SIG-M5 treated with dmso at 0.1 percent for 504 hours (cell line): ENCODE measurements at regions not wholly inside any gene's neighbourhood (a gene's known extent, or its start where the extent isn't known, plus 50 kb on each side); places are given as distances from the start of the nearest gene placed in this dataset.
A peak's percentile ranks its signal among the peaks of the same experiment; 100 is the strongest.
"Not testable (repeated sequence)": the region's sequence is repeated elsewhere in the genome, so short reads cannot be mapped to it uniquely, and the experiment has no call there.

Experiments
- DNase-seq: peaks from one replicate; lab custom pipeline; 2025; ENCODE audit not compliant: unreplicated experiment; lab: John Stamatoyannopoulos, UW

- no peak for DNase-seq
Observed at GRCh38 chr10:125407557-125407956, 247.2 kb upstream of the CTBP2 start.

GRCh38 chr10:125407000-125407502, 246.7 kb upstream of the CTBP2 start:
- DNase-seq: no peak

DNA sequence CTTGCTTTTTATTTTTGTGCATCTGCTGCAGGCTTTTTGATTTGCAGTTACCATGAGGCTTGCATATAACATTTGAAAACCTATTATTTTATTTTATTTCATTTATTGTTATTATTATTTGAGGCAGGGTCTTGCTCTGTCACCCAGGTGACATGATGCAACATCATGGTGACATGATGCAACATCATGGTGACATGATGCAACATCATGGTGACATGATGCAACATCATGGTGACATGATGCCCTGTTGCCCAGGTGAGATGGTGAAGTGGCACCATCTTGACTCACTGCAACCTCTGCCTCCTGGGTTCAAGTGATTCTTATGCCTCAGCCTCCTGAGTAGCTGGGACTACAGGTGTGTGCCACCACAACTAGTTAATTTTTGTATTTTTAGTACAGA, 244.5 kb upstream of the CTBP2 start:
- DNase-seq: not testable (repeated sequence)

GRCh38 chr10:125401462-125401861, 241.1 kb upstream of the CTBP2 start:
- no peak for DNase-seq

GRCh38 chr10:125399289-125399688, 238.9 kb upstream of the CTBP2 start:
- DNase-seq: no peak

DNA sequence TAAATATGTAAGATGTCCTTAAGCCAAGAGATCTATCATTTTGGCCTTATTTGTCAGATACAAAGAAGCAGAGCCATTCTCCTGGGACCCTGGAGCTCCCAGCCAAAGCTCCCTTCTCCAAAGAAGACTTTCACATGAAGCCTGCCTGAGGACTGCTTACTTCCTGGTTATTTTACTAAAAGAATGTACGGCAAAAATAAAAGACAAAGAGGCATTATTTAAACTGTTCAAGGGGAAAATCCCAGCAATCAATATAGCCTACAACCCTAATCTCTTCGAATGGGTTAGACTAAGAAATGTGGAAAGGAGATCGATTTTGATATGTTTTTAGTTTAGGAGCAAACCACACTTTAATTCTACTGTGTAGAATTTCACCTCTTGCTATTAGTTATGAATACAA, 237.9 kb upstream of the CTBP2 start:
- no peak for DNase-seq

DNA sequence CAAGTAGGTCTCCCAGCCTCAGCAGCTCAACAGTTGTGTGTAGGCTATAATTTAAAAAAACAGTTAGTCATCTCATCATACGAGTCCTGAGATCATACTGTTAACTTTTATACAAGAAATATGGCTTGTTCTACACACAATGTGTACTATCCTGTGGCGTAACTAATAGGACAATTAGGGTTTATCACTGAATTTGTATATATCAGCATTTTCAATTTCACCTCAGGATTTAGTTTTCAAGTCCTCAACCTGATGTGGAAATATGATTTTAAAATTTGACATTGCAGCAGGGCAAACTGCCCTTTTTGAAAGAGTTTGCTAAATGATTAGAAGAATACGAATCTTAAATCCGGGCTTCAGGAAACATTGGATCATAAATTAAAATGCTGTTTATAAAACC, 237.2 kb upstream of the CTBP2 start:
- DNase-seq: no peak

DNA sequence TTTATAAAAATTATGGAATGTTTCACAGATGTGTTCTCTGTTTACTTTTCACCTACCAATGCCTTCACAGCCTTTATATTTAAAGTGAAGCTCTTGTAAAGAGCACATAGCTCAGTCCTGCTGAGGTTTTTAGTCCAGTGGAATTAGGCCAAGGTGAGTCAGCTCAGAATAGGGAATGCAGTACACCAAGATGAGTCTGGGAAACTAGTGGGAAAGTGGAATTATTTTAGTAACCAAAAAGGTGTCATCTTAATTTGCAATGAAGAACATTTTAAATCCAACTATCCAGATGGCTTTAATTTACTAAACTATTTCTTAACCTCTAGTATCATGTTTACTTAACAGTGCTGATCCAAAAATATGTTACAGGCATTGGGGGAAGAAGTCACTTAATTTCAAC, 236.3 kb upstream of the CTBP2 start:
- no peak for DNase-seq

- DNase-seq: no peak
Observed at GRCh38 chr10:125392609-125393008, 232.2 kb upstream of the CTBP2 start.

DNA sequence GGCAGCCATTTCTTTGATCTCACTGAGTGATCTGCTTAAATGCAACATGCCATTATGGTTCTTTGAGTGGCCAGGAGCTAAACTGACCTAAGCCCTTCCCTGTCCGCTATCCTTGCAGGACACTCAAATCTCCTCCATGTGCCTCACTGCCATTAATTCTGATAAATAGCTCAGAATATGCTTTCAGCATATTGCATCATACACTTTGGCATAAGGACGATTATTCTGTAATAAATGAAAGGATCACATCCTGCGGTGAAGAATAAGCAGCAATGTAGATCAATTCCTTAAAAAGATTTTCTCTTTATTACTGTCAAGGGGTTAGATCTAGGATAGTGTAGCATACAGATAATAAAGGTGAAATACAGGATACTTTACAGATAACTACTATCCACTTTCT, 231.8 kb upstream of the CTBP2 start:
- DNase-seq: no peak

DNA sequence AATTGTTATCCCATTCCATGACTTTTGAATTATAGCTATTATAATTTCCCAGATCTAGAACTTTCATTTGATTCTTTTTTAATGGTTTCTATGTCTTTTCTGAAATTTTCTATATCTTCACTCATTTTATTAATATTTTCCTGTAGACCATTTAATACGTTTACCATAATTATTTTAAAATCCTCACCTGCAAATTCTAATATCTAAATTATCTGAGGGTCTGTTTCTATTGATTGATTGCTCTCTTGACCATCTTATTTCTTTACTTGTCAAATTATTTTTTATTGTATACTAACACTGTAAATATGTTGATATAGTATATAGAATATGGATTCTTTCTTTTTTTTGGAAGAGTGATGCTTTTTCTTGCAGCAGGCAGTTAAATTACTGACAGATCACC, 229.3 kb upstream of the CTBP2 start:
- DNase-seq: no peak

GRCh38 chr10:125379592-125379991, 219.2 kb upstream of the CTBP2 start:
- DNase-seq: no peak

- DNase-seq: no peak
Observed at GRCh38 chr10:125377368-125377767, 217.0 kb upstream of the CTBP2 start.

DNA sequence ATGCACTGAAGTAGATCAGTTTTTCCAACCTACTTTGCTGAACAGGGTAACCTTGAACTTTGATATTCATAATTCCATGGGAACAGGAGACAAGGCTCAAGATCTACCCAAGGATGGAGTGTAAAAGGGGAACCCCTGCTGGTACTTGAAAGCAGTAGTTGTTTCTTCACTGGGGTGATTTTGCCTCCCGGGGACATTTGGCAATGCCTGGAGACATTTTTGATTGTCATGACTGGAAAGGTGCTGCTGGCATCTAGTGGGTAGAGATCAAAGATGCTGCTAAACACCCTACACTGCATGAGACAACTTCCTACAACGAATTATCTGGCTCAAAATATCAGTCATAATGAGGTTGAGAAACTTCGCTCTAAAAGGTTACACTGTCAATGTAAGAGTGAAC, 214.8 kb upstream of the CTBP2 start:
- DNase-seq: peak; percentile 18

DNA sequence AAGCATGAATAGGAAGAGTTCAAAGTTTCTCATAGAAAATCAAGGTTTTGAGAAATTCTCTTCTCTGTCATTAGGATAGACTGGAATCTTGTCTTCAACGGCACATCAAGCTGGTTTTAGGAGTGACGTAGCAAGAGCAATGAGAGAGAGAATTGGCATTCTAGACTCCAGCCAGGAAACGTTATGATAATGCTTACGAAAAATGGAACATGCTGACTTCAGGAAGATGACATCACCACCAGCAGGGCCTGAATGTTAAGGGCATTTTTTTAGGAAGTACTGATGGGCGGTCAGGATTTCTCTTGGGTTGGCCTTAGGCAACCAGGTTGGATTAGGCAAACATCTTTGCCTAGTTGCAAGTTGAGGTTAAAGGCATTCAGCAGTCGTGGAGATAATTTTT, 213.2 kb upstream of the CTBP2 start:
- DNase-seq: no peak

DNA sequence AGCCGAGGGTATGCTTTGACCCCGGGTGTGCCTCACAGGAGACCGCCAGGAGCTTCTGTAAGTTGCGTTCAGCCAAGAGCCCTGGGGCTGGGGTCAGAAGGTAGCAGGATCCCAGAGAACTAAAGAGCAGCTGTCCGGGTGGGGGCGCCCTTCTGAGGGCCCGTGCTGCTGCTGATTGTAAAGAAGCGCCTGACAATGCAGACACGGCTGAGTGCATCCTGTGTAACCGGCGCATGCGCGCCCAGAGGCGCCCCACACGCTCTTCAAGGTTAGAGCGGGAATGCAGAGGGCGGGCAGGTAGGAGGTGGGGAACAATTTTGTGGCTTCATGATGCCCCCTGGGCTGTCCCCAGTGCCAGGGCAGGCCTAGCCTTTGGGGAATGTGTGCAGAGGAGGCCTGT, 210.2 kb upstream of the CTBP2 start:
- DNase-seq: no peak

- DNase-seq: no peak
Observed at GRCh38 chr10:125369382-125370326, 209.3 kb upstream of the CTBP2 start.

DNA sequence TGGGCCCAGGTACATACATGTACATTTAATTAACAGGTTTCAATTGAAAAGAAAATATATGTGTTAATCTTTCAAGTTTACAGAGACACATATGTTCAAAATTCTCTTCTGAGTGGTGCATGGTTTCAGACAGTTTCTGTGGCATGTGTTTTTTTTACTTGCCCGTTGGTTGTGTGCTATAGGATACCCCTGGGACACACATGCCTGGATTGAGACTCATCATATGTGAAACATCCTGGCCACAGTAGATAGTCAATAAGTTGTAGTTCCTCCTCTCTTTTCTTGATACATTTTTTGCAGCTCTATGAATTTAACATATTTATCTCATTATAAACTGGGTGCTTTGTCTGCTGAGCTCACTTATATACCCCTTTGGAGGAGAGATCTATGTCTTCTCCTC, 207.8 kb upstream of the CTBP2 start:
- no peak for DNase-seq

GRCh38 chr10:125363791-125364190, 203.4 kb upstream of the CTBP2 start:
- DNase-seq: no peak

DNA sequence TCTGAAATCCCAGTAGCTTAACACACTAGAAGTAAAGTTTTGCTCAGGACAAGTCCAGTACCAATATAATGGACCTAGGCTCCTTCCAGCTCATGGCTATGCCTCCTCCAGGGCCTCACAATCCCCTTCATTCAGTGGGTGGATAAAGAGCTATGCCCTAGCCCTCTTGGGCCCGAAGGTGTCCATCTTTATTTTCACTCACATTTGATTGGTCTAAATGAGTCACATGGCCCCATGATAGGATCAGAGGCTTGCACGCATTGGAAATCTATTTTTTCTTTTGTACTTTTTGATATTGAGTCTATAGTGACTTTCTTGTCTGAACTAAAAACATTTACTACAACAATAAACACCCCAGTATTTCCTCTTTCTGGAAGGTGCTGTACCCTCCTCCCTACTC, 202.6 kb upstream of the CTBP2 start:
- DNase-seq: no peak

- DNase-seq: no peak
Observed at GRCh38 chr10:125359401-125359800, 199.0 kb upstream of the CTBP2 start.

GRCh38 chr10:125355657-125356056, 195.3 kb upstream of the CTBP2 start:
- DNase-seq: no peak

DNA sequence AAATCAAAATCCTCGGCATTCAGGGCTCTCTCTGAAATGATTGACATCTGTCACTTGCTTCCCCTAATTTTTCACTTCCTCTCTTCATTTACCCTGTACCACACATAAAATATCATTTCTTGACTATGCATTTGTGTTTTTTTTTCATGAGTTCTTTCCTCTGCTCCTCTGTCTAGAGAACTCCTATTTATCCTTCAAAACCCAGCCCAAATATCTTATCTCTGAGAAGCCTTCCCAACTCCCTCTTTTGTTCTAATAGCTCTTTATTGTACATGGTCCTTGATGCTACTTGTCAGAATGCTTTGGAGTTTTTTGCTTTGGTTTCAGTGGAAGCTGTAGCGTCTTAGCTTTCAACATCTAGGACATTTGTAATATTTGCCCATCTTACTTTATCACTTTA, 190.2 kb upstream of the CTBP2 start:
- no peak for DNase-seq
